HUES6 (cell line): ENCODE measurements at regions not wholly inside any gene's neighbourhood (a gene's known extent, or its start where the extent isn't known, plus 50 kb on each side); places are given as distances from the start of the nearest gene placed in this dataset.
"Not testable (repeated sequence)": the region's sequence is repeated elsewhere in the genome, so short reads cannot be mapped to it uniquely, and the experiment has no call there.

ENCODE experiments used
- H3K27ac ChIP-seq: 2 replicates; pipeline ENCODE4 v1.7.0; 2013; ENCODE audit warnings: low read depth, mild to moderate bottlenecking, low read length, inconsistent platforms
- H3K27me3 ChIP-seq: 2 replicates; pipeline ENCODE4 v1.6.1; 2013; ENCODE audit warnings: low read length; ENCODE audit not compliant: control insufficient read depth, insufficient read depth
- H3K36me3 ChIP-seq: 2 replicates; pipeline ENCODE4 v1.6.1; 2013; ENCODE audit warnings: low read length; ENCODE audit not compliant: control insufficient read depth, insufficient read depth
- H3K4me1 ChIP-seq: 2 replicates; pipeline ENCODE4 v1.6.1; 2013; ENCODE audit warnings: low read length; ENCODE audit not compliant: control insufficient read depth, insufficient read depth
- H3K4me3 ChIP-seq: 2 replicates; pipeline ENCODE4 v1.5.1; 2013; ENCODE audit warnings: low read depth, low read length
- H3K9ac ChIP-seq: one replicate; pipeline ENCODE4 v1.6.1; 2013; ENCODE audit warnings: mild to moderate bottlenecking, low read length
- H3K9me3 ChIP-seq: 2 replicates; pipeline ENCODE4 v1.6.1; 2013; ENCODE audit warnings: low read depth, low read length; ENCODE audit not compliant: control insufficient read depth, insufficient read depth

DNA sequence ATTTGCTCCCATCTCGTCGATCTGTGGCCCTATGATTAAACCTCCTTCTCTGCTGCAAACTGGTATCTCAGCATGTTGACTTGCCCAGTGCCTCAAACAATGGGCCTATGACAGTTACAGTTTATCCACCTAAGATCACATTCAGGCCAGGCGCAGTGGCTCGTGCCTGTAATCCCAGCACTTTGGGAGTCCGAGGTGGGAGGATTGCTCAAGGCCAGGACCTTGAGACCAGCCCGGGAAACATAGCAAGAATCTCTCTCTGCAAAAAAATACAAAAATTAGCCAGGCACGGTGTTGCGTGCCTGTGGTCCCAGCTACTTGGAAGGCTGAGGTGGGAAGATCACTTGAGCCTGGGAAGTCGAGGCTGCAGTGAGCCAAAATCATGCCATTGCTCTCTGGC, 79.8 kb upstream of the ADGRL1 start:
- not testable (repeated sequence) for H3K9ac ChIP-seq, H3K9me3 ChIP-seq, H3K36me3 ChIP-seq, H3K27ac ChIP-seq, H3K4me3 ChIP-seq, H3K27me3 ChIP-seq
- peaks cover 10% of the 10 kb centered on the region for H3K4me1 ChIP-seq

DNA sequence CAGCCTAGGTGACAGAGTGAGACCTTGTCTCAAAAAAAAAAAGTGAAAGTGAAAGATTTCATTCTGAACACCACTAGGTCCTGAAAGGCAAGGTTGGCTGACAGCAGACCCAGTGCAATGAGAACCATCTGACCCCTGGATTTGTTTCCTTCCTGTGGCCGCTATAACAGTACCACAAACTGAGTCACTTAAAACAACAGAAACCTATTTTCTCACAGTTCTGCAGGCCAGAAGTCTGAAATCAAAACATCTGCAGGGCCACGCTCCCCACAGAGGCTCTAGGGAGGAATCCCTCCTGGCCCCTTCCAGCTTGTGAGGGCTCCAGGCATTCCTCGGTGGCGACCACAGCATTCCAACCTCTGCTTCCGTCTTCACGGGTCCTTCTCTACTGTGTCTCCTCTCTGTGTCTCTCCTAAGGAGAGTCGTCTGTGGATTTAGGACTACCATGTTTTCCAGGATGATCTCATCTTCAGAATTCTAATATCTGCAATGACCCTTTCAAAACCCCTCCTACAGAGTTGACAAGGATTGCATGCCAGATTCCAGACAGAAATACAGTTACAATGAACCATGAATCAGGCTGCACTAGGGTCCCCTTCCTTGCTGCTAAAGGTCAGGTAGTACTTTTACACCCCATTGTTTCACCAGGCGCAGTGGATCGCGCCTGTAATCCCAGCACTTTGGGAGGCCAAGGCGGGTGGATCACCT, 78.0 kb upstream of the ADGRL1 start:
- Histone ChIP-seq H3K4me1 (peaks cover 10% of the 10 kb centered on the region), H3K9ac (peak overlapping the region; percentile 20)
- H3K27ac ChIP-seq, H3K9me3 ChIP-seq, H3K4me3 ChIP-seq, H3K36me3 ChIP-seq, H3K27me3 ChIP-seq: not testable (repeated sequence)

DNA sequence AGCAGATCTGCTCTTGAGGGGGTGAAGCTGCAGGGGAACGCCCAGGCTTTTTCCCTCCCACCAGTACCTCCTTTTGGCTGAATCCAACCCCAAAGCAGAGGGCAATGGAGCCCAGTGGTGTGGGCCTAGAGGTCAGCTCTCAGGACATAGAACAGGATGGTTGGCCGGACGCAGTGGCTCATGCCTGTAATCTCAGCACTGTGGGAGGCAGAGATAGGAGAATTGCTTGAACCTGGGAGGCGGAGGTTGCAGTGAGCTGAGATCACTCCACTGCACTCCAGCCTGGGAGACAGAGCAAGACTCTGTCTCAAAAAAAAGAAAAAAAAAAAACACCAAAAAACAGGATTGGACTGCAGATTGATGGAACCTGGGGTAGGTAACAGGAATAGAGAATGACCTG, 73.3 kb upstream of the ADGRL1 start:
- not testable (repeated sequence) for H3K4me3 ChIP-seq, H3K9me3 ChIP-seq, H3K27me3 ChIP-seq, H3K27ac ChIP-seq, H3K4me1 ChIP-seq, H3K9ac ChIP-seq, H3K36me3 ChIP-seq

DNA sequence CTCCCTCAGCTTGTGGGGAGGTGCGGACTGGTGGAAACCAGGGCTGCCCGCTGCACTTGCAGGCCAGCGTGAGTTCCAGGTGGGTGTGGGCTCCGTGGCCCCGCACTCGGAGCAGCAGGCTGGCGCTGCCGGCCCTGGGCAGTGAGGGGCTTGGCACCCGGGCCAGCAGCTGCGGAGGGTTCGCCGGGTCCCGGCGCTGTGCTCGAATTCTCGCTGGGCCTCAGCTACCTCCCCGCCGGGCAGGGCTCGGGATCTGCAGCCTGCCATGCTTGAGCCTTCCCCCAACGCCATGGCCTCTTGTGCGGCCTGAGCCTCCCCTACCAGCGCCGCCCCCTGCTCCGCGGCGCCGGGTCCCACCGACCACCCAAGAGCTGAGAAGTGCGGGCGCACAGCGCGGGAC, 71.6 kb upstream of the ADGRL1 start:
- Histone ChIP-seq H3K4me1 (0 out of 2 replicates have a peak, but pooled peaks cover 3% of the 10 kb centered on the region), H3K27ac (no peak overlapping the region), H3K4me3 (no peak overlapping the region), H3K9ac (no peak overlapping the region), H3K36me3 (no peaks in the 10 kb centered on the region), H3K9me3 (peaks cover 13% of the 10 kb centered on the region), H3K27me3 (no peaks in the 10 kb centered on the region)

DNA sequence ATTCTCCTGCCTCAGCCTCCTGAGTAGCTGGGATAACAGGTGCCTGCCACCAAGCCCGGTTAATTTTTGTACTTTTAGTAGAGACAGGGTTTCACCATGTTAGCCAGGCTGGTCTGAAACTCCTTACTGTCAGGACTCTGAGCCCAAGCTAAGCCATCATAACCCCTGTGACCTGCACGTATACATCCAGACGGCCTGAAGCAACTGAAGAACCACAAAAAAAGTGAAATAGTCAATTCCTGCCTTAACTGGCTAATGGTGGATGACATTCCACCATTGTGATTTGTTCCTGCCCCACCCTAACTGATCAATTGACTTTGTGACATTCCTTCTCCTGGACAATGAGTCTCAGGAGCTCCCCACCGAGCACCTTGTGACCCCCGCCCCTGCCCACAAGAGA, 69.9 kb upstream of the ADGRL1 start:
- peaks cover 15% of the 10 kb centered on the region for H3K9me3 ChIP-seq
- H3K27ac ChIP-seq, H3K27me3 ChIP-seq: not testable (repeated sequence)

DNA sequence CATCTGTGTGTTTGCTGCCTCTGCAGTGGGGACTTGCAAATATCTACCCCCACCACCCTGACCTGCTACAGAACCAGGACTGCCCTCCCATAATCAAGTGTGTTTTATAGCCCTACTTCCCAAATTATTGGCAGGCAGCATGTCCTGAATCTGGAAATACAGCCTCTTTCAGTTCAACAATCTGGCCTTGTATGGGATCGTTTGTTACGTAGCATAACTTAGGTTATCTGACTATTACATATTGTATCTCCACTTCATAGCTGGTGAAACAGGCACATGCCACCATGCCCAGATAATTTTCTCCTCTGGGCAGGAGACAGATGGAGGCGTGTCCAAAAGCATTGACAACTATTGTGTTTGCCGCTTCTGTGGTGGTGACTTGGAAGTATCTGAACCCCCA, 66.7 kb upstream of the ADGRL1 start:
- no peak overlapping the region for H3K4me3 ChIP-seq
- peaks cover 11% of the 10 kb centered on the region for H3K4me1 ChIP-seq
- no peak overlapping the region for H3K9ac ChIP-seq
- H3K27me3 ChIP-seq, result no peaks in the 10 kb centered on the region
- H3K9me3 ChIP-seq, result peaks cover 12% of the 10 kb centered on the region
- H3K27ac ChIP-seq, result no peak overlapping the region
- no peaks in the 10 kb centered on the region for H3K36me3 ChIP-seq

More for the DNA sequence above, 69.9 kb upstream of the ADGRL1 start:
- not testable (repeated sequence) for H3K4me3 ChIP-seq, H3K9ac ChIP-seq, H3K4me1 ChIP-seq, H3K36me3 ChIP-seq

DNA sequence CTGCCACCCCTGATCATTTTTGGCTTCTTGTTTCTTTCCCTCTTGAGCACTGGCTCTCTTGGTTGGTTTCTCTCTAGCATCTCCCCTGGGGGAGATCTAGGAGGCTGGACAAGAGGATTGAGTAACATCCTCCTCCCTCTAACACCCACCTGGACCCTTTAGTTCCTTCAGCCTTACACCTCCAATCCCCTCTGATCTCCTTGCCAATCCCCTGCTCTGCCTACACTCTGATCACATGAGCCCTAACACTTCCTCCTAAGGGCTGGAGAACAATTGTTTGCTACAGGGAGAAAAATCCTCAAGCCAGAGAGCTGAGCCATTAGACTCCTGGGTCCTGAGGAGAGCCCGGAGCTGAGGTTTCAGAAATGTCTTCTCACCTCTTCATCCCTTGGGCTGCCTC, 65.9 kb upstream of the ADGRL1 start:
- Histone ChIP-seq H3K4me3 (no peak overlapping the region), H3K4me1 (peaks cover 11% of the 10 kb centered on the region), H3K27me3 (no peaks in the 10 kb centered on the region), H3K36me3 (no peaks in the 10 kb centered on the region), H3K9ac (no peak overlapping the region), H3K27ac (no peak overlapping the region), H3K9me3 (peaks cover 6% of the 10 kb centered on the region)

DNA sequence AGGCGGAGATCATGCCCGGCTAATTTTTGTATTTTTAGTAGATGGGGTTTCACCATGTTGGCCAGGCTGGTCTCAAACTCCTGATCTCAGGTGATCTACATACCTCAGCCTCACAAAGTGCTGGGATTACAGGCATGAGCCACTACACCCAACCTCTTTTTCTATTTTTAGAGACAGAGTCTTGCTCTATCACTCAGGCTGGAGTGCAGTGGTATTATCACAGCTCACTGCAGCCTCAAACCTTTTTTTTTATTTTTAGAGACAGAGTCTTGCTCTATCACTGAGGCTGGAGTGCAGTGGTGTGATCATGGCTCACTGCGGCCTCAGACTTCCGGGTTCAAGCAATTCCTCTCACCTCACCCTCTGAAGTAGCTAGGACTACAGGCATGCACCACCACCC, 64.6 kb upstream of the ADGRL1 start:
- not testable (repeated sequence) for H3K27me3 ChIP-seq, H3K4me3 ChIP-seq, H3K9me3 ChIP-seq, H3K9ac ChIP-seq, H3K36me3 ChIP-seq, H3K27ac ChIP-seq
- peaks cover 11% of the 10 kb centered on the region for H3K4me1 ChIP-seq

DNA sequence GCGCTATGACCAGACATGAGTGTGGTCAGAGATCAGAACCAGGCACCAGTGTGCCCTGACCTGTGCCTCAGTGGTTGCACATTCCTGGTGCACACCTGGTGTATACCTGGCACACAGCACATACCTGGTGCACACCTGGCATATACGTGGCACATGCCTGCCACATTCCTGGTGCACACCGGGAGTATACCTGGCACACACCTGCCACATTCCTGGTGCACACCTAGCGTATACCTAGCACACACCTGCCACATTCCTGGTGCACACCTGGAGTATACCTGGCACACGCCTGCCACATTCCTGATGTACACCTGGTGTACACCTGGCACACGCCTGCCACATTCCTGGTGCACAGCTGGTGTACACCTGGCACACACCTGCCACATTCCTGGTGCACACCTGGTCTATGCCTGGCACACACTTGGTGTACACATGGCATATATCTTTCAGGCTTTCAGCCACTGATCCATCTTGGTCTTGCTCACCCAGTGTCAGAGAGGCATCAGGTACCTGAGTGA, 61.3 kb upstream of the ADGRL1 start:
- Histone ChIP-seq H3K27ac (no peak overlapping the region), H3K36me3 (no peaks in the 10 kb centered on the region), H3K4me1 (peaks cover 14% of the 10 kb centered on the region), H3K9ac (no peak overlapping the region), H3K27me3 (no peaks in the 10 kb centered on the region), H3K4me3 (no peak overlapping the region), H3K9me3 (no peaks in the 10 kb centered on the region)

DNA sequence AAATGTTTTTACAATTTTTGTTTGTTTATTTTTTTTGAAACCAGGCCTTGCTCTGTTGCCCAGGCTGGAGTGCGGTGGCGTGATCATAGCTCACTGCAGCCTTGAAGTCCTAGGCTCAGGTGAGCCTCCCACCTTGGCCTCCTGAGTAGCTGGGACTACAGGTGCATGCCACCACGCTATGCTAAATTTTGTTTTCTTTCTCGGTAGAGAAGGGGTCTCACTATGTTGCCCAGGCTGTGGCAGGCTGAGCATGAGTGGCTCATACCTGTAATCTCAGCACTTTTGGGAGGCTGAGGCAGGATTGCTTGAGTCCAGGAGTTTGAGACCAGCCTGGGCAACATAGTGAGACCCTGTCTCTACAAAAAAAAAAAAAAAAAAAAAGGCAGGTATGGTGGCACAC, 60.2 kb upstream of the ADGRL1 start:
- peaks cover 14% of the 10 kb centered on the region for H3K4me1 ChIP-seq
- H3K9ac ChIP-seq, H3K27ac ChIP-seq, H3K9me3 ChIP-seq, H3K27me3 ChIP-seq, H3K36me3 ChIP-seq: not testable (repeated sequence)
- peak overlapping the region; percentile 57 for H3K4me3 ChIP-seq

DNA sequence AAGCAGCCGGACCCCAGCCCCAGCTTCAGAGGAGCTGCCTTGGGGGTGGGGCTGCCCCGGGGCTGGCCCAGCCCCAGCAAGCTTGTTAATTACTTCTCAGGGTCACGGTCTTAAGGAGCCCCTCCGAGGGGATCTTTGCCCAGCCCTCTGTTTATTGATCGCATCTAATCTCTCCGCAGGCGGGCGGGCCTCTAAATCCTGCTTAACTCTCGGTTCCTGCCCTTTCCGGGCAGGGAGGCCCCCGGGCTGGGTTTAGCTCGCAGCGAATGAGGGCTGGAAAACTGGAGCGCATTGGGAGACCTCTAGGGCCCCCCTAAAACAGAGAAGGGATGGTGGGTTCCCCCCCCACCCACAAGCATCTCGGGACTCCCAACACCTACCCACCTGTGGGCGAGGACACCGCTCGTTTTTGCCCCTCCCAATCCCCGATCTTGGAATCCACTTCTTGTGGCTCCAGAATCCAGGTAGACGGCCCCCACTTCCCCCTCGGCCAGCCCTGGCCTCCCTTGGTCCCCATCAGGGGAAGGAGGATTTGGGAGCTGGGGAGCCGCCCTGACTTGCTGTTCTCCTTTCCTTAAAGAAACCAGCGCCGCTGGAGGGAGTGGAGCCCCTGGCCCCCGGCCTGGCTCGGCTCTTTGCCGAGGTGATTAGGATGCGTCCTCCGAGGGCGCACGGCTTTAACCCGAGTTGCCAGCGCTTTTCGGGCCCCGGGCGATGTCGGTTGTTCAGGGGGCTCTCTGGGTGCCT, 59.5 kb upstream of the ADGRL1 start:
- H3K27ac ChIP-seq, result no peak overlapping the region
- peak overlapping the region; percentile 42 for H3K9ac ChIP-seq
- peak overlapping the region; percentile 57 for H3K4me3 ChIP-seq
- no peaks in the 10 kb centered on the region for H3K27me3 ChIP-seq
- peaks cover 14% of the 10 kb centered on the region for H3K4me1 ChIP-seq
- H3K36me3 ChIP-seq, result no peaks in the 10 kb centered on the region
- H3K9me3 ChIP-seq, result no peaks in the 10 kb centered on the region
